Mucosa of stomach (tissue), 1 donor: ENCODE measurements at regions not wholly inside any gene's neighbourhood (a gene's known extent, or its start where the extent isn't known, plus 50 kb on each side); places are given as distances from the start of the nearest gene placed in this dataset.

Experiments
- H3K27me3 ChIP-seq: one replicate; pipeline ENCODE4 v1.7.0; 2013; ENCODE audit warnings: mild to moderate bottlenecking, low read length; ENCODE audit not compliant: control insufficient read depth, insufficient read depth
- H3K36me3 ChIP-seq: one replicate; pipeline ENCODE4 v1.7.0; 2013; ENCODE audit warnings: low read length; ENCODE audit not compliant: control insufficient read depth, insufficient read depth
- H3K4me1 ChIP-seq: one replicate; pipeline ENCODE4 v1.7.0; 2013; ENCODE audit warnings: mild to moderate bottlenecking, low read length; ENCODE audit not compliant: control insufficient read depth, insufficient read depth
- H3K4me3 ChIP-seq: one replicate; pipeline ENCODE4 v1.7.0; 2013; ENCODE audit warnings: low read length
- H3K9ac ChIP-seq: one replicate; pipeline ENCODE4 v1.7.0; 2013; ENCODE audit warnings: mild to moderate bottlenecking, low read length, moderate library complexity
- H3K9me3 ChIP-seq: one replicate; pipeline ENCODE4 v1.7.0; 2013; ENCODE audit warnings: mild to moderate bottlenecking, low read length, moderate library complexity; ENCODE audit not compliant: control insufficient read depth
- donor health status: Pancreatic carcinoma.

DNA sequence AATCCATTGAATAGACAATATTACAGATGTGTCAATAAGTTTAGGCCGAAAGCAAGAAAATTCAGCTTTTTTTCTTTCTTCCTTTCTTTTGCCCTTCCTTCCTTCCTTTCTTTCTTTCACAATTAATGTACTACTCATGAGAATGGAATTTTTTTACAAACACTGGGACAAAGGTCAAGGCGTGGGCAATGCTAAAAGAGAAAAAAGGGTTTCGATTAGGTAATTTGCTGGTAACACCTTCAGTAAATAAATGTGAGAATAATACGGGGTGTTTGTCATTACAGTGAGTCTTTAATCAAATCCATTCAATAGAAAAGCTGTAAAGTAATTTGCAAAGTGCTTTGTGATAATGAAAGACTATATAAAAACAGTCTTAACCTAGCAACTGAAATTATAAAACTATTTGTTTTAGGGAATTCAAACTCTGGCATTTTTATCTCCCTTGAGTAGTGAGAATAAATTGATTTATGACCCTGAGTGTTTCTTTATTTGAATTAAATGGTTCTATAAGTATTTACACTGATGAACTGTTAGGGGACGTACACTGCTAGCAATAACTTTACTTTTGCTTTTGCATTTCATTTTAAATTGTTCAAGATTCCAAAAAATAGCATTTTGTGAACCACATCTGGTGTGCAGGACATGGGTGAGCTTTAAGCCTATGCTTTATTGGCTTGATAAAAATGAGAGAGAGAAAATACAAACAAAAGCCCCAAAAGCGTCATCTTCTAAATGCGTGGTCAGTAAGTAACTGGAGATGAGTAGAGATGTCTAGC lies 104.2 kb upstream of the THRB start:
- Histone ChIP-seq H3K4me1 (peaks cover 10% of the 10 kb centered on the region), H3K4me3 (no peak overlapping the region), H3K36me3 (no peaks in the 10 kb centered on the region), H3K9ac (no peak overlapping the region), H3K27me3 (no peaks in the 10 kb centered on the region), H3K9me3 (no peaks in the 10 kb centered on the region)

DNA sequence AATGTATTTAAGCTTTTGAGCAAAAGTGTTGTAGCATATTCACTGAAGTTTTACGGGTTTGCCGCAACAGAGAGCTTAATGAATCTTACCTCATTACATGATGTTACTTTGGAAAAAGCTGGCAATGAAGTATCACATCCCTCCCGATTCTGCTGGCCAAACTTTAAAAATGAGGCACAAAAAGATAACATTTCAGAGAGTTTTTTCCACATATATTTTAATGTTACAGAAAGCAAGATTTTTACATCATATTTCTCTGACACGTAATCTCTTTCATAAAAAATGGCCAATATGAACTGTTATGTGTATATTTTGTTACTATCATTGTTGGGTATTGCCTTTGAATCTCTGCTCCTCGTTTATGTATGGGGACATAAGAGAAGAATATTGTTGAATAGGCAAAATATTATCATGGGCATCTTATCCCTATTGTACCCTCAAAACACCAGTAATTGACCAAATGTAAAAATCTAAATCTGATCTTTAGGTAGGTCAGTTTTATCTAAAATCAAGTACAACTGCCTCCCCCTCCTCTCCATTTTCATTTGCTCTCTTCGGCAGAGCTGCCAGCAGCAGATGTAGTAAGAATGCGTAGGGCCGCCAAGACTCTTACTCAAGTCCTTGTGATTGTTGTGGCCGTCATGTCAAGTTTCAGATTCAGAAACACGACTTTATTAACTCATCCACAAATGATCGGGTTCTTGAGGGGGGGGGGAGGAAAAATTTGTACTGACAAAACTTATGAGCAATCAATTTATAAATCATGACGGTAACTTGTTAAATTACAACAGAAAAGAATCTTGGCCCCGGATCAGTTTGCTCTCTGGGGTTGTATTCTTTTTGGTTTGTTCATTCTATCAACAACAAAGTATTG lies 106.7 kb upstream of the THRB start:
- Histone ChIP-seq H3K9ac (no peak overlapping the region), H3K4me3 (no peak overlapping the region), H3K4me1 (peaks cover 5% of the 10 kb centered on the region), H3K36me3 (no peaks in the 10 kb centered on the region), H3K9me3 (no peaks in the 10 kb centered on the region), H3K27me3 (no peaks in the 10 kb centered on the region)

DNA sequence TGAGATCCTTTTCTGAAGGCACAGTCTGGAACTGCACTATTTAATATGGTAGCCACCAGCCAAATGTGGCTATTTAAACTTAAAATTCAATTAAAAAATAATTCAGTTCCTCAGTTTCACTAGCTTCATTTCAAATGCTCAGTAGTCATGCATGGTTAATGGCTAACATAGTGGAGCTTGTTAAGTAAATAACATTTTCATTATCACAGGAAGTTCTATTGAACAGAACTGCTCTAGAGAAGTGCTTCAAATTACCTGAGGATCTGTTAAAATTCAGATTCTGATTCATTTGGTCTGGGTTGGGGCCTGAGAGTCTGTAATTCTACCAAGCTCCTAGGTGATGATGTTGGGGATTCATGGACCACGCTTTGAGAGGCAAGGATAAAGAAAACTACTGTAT lies 109.6 kb upstream of the THRB start:
- Histone ChIP-seq H3K9ac (no peak overlapping the region), H3K9me3 (no peaks in the 10 kb centered on the region)

GRCh38 chr3:24605511-24606028 lies 110.9 kb upstream of the THRB start:
- H3K9ac ChIP-seq, result no peak overlapping the region
- no peaks in the 10 kb centered on the region for H3K9me3 ChIP-seq
- H3K27me3 ChIP-seq, result no peaks in the 10 kb centered on the region
- H3K4me3 ChIP-seq, result no peak overlapping the region
- H3K4me1 ChIP-seq, result peaks cover 5% of the 10 kb centered on the region
- H3K36me3 ChIP-seq, result no peaks in the 10 kb centered on the region

More for the DNA sequence above, 109.6 kb upstream of the THRB start:
- no peak overlapping the region for H3K4me3 ChIP-seq
- H3K4me1 ChIP-seq, result peaks cover 5% of the 10 kb centered on the region
- no peaks in the 10 kb centered on the region for H3K27me3 ChIP-seq
- H3K36me3 ChIP-seq, result no peaks in the 10 kb centered on the region

DNA sequence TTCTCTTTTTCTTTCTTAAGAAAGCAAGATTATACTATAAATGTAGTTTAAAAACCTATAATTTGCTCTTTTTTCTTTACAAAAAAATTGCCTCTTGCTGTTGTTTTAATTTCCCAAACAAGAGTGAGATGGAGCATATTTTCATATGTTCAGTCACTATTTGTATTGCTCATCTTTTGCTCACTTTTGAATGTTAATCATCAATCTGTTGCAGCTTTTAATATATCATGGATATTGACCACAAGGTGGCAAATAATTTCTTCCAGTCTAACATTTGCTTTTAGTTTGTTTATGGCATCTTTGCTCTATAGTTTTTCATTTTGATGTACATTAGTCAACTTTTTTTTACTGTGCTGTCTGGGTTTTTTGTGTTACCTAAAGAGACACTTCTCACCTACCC lies 112.6 kb upstream of the THRB start:
- Histone ChIP-seq H3K27me3 (no peaks in the 10 kb centered on the region), H3K9ac (no peak overlapping the region), H3K4me3 (no peak overlapping the region)

GRCh38 chr3:24608701-24609390 lies 114.2 kb upstream of the THRB start:
- Histone ChIP-seq H3K4me1 (peaks cover 2% of the 10 kb centered on the region), H3K9ac (no peak overlapping the region), H3K36me3 (no peaks in the 10 kb centered on the region)

More for the DNA sequence above, 112.6 kb upstream of the THRB start:
- H3K4me1 ChIP-seq, result peaks cover 5% of the 10 kb centered on the region
- no peaks in the 10 kb centered on the region for H3K9me3 ChIP-seq
- no peaks in the 10 kb centered on the region for H3K36me3 ChIP-seq

GRCh38 chr3:24614359-24614758 lies 119.7 kb upstream of the THRB start:
- Histone ChIP-seq H3K4me1 (peaks cover 5% of the 10 kb centered on the region), H3K36me3 (no peaks in the 10 kb centered on the region), H3K4me3 (no peak overlapping the region)

More at GRCh38 chr3:24608701-24609390, 114.2 kb upstream of the THRB start:
- Histone ChIP-seq H3K4me3 (no peak overlapping the region), H3K9me3 (no peaks in the 10 kb centered on the region), H3K27me3 (no peaks in the 10 kb centered on the region)

GRCh38 chr3:24615177-24615576 lies 120.5 kb upstream of the THRB start:
- Histone ChIP-seq H3K4me3 (no peak overlapping the region), H3K4me1 (peaks cover 5% of the 10 kb centered on the region), H3K9me3 (no peaks in the 10 kb centered on the region), H3K27me3 (no peaks in the 10 kb centered on the region), H3K9ac (no peak overlapping the region), H3K36me3 (no peaks in the 10 kb centered on the region)

More at GRCh38 chr3:24614359-24614758, 119.7 kb upstream of the THRB start:
- Histone ChIP-seq H3K9me3 (no peaks in the 10 kb centered on the region), H3K27me3 (no peaks in the 10 kb centered on the region), H3K9ac (no peak overlapping the region)

DNA sequence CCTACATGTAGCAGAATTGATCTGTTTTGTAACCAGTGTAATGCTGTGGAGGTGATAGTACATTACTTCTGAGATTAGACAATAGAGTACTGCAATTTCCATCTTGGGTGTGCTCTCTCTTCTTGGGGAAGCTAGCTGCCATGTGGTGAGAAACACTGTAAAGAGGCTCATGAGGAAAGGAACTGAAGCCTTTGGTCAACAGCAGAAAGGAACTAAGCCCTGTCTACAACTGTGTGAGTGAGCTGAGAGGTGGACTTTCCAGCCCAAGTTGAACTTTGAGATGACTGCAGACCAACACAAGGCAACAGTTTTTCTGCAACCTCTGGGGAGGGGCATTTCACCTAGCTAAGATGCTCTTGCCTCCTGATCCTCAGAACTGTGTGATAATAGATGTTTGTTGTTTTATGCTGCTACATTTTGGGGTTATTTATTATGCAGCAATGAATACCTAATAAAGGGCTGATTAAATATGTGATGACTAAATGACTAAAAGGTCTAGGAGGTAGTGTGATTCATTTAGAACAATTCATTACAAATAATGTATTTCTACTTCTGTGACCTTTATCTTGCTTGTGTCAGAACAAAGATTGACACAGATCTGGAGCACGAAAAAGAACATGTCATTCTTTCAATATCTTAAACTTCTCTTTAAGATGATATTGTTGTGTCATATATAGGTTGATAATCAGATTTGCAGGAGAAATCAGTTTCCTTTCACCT lies 121.6 kb upstream of the THRB start:
- Histone ChIP-seq H3K9ac (no peak overlapping the region), H3K4me1 (peaks cover 5% of the 10 kb centered on the region), H3K27me3 (no peaks in the 10 kb centered on the region), H3K36me3 (no peaks in the 10 kb centered on the region), H3K4me3 (no peak overlapping the region), H3K9me3 (no peaks in the 10 kb centered on the region)

DNA sequence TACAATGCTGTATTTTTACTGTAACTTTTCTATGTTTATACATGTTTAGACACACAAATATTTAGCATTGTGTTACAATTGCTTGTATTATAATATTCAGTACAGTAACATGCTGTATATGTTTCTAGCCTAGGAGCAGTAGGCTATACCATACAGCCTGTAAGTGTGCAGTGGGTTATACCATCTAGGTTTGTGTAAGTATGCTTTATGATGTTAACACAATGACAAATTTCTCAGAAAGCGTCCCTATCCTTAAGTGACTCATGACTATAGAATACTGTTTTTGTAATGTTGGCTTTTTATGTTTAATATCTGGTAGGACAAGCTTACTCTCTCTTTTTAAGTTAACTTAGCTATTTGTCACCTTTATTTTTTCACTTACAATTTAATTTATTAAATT lies 127.5 kb upstream of the THRB start:
- Histone ChIP-seq H3K9me3 (no peaks in the 10 kb centered on the region), H3K36me3 (no peaks in the 10 kb centered on the region), H3K4me1 (no peaks in the 10 kb centered on the region), H3K4me3 (no peak overlapping the region), H3K9ac (no peak overlapping the region), H3K27me3 (no peaks in the 10 kb centered on the region)

DNA sequence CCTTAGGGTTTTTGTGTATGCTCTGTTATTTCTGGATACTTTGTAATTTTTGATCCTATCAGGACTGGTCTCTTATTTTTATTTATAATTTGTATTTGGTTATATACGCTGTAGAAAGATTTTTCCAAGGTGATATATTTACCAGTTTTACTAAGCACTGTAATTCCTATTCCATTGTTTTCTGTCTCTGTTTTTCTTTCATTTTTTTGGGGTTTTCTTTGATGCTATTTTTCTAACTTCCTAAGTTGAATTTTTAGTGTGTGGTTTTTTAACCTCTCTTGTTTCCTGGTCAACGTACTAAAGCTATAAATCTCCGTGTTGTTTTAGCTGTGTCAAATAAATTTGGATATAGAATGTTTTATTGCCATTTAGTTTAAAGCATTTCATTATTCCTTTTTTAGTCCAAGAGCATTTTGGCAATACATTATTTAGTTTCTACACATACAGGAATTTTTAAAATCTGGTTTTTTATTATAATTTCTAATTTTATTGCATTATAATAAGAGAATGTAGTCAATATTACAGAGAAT lies 128.1 kb upstream of the THRB start:
- H3K36me3 ChIP-seq, result no peaks in the 10 kb centered on the region
- no peaks in the 10 kb centered on the region for H3K4me1 ChIP-seq
- no peaks in the 10 kb centered on the region for H3K9me3 ChIP-seq
- no peaks in the 10 kb centered on the region for H3K27me3 ChIP-seq
- H3K4me3 ChIP-seq, result no peak overlapping the region
- no peak overlapping the region for H3K9ac ChIP-seq
